ENCODE measurements at regions not wholly inside any gene's neighbourhood (a gene's known extent, or its start where the extent isn't known, plus 50 kb on each side); places are given as distances from the start of the nearest gene placed in this dataset.
A peak's percentile ranks its signal among the peaks of the same experiment; 100 is the strongest.
"Not testable (repeated sequence)": the region's sequence is repeated elsewhere in the genome, so short reads cannot be mapped to it uniquely, and the experiment has no call there.

DNA sequence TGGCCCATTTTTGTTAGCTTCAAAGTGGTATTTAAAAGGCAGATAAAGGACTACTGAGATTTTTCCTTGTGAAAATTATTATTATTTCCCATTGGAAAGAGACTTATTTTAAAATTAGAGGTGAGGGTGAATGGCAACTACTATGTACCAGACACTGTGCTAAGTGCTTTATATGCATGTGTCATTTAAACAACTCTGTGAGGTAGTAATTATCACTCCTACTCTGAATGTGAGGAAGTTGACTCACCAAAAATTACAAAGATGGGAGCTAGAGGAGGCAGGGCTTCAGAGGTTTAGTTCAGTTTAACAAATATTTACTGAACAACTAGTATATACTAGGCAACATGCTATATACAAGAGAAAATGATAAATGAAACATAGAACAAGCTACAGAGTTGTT lies 78.2 kb downstream of the MSL3 start:
- no peak for DNase-seq

DNA sequence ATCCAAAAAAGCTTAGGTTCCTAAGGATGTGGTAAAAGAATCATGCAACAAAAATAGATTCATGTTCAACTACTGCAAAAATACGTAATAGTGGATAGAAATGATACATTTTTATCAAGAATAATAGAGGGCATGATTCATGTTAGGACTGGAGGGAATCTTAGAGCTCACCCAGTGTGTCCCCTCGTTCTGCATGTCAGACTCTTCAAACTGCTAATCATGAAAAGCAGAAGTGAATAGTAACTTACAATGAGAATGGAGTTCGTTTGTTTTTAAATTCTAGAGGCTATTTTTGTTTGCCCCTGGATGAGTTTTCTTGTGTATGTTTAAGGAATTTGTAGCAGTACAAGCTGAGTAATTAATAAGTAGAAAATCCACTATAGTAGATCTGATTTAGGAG lies 79.4 kb downstream of the MSL3 start:
- DNase-seq: no peak

DNA sequence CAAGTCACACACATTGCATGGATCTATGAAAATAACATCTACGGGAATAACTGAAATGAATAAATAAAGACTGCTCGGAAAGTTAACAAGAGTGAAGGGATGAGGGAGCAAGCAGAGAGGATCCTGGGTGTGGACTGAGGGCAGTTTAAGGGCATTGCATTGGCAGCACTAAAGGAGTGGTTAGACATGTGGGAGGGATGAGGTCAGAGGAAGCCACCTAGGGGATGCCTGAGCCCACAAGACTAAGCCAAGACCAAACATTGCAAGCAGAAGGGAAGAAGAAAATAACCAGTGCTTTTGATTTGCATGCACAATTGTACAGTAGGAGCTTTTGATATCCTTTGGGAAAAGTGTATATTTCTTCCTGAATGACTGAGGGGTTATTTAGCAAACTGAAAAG lies 106.1 kb downstream of the MSL3 start:
- peak; percentile 32 for DNase-seq

DNA sequence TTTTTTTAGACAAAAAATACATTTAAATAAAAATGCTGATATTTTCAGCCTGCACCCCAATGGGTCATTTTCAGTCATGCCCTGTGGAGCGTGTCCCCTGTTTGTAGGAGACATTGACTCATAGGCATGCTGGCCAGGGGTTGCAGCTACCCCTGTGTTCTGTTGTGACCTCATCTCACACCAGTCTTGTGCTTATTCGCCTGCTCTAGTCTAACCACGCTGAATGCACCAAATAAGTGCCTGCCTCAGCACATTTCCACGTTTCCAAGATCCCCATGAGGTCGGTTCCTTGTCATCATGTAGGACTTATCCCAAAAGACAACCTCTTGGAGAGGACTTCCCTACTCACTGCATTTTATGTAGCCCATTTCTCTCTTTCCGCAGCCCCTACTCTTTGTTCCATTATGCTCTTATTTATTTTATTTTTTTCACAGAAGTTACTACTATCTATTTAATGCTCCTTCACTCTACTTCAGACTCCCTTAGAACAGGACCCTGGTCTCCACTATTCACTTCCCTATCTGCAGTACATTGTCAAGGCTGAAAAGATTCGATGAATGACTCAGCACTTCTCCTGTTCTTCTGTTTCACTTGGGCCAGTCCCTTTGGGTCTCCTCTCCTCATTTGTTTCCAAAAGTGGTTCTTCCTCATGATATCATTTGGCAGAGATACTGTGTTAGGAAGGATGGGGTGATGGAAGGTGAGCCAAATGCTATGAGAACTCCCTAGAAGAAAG lies 109.7 kb downstream of the MSL3 start:
- no peak for DNase-seq

DNA sequence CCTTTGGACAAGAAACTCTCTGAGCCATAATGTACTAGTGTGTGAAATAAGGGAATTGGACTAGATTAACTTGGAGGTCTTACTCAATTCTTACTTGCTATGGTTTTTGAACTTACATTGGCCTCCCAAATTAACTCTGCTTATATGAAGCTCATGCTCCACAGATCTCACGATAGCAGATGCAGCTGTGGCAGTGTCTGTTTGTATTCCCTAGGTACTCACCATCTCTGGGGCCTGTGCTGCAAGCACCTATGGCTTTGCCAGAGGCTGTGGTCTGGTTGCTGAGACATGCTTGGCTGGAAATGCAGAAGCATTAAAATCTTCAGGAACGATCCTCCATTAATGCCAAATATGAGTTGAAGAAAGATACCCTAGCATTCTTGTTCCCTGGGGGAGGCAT lies 112.8 kb downstream of the MSL3 start:
- no peak for DNase-seq

DNA sequence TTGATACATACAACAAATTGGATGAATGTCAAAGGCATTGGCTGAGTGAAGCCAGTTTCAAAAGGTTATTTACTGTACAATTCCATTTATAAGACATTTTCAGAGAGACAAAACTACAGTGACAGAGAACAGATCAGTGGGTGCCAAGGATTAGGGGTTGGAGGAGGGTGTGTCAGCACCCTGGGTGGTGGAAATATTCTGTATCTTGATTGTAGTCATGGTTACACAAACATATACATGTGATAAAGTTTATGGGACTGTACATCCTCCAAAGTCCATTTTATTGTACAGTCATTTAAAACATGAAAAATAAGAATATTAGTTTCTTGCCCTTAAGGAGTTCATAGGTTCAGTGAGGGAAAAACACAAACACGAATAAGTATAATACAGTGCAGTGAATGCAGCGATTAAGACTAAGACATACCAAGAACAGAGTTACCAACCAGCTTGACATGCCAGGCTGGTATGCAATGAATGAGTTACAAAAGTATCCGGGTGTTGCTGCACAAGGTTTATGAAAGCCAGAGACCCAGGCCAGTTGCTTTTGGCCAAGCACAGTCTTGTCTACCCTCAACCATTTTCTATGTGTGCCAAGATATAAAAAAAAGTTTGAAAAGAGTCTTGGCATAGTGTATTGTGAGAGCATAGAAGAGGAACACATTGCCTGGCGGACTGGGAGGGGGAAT lies 123.6 kb downstream of the MSL3 start:
- no peak for DNase-seq

DNA sequence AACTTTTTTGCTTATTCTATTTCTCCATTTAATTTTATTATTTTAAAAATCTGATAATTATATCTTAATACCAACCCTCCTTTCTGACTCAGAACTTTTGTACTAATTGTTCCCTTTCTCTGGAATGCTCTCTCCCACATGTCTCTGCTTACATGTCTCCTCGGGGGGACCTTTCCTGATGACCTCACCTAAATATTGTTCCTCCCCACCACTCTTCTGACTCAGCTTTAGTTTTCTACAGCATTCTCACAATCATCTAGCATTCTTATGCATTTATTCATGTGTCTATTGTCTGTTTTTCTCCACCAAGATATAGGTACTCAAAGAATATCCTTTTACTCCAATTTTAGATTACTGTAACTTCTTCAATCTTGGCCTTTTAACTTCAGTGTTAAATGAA lies 128.7 kb downstream of the MSL3 start:
- no peak for DNase-seq

DNA sequence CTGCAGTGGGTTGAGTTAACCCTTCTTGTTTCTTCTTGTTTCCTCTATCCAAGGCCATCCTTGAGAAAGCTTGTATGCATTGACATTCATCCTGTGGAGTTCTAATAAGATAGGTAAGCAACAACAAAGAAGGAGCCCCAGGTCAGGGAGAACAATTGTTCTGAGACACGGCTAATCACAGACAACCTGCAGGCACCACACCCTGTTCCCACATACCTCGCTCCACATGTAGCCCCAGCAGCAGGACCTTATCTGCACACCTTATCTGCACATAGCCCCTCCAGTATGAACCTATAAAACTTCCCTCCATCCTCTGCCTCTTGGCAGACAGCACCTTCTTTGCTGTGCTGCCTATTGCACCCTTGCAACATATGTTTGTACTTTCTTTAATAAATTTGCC lies 129.1 kb downstream of the MSL3 start:
- no peak for DNase-seq

DNA sequence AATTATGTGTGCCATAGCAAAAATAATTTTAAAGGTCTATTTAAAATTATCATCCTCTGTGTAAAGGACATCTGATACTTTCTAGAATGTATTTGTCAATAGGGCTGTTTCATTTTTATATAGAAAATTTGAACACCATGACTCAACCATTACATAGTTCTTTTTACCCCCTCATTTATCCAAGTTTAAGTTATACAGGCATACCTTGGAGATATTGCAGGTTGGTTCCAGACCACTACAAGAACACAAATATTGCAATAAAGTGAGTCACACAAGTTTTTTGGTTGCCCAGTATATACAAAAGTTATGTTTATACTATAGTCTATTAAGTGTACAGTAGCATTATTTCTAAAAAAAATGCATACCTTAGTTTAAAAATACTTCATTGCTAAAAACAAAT lies 130.4 kb downstream of the MSL3 start:
- no peak for DNase-seq

DNA sequence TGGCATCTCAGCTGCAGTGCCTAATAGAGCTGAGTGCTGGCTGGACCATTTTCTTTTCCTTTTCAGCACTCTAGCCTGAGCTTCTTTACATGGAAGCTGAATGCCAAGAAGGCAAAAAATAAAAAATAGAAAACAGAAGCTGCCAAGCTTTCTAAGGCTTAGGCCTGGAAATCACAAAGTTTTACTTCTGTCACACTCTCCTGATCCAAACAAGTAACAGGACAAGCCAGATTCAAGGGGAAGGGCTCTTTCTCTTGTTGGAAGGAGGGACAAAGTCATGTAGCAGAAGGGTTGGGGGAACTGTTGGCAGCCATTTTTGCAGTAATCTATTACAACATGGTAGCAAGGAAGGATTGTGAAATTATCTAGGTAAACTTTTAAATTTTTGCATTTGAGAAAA lies 131.8 kb downstream of the MSL3 start:
- no peak for DNase-seq

DNA sequence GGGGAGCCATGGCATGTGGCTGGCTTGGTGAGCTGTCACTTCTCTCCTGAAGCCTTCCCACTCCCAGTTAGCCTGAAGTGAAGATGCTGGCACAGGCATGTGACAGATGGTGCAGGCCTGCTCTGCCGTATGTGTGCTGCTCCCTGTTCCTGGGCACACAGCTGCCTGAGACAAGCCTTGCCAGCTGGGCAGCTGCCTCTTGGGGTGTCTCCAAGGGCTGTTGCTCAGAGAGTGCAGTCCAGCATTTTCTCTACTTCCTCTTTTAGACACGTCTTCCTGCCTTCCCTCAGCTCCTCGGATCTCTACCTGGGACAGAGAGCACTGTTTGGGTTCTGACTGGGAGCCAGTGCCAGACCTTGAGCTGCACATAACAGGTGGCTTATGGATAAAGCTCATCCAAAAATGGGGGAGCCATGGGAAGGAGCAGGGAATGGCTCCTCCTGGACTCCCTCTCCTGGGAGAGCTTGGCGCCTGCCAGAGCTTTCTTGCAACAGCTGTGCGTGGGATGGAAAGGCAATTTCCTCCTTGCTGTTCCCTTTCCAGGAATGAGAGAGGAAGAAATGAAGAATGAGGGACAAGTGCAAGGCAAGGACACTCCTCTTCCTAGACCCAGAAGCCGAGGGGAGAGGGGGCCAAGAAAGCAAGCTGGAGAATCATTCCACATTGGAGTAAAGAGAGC lies 132.9 kb downstream of the MSL3 start:
- DNase-seq: peak; percentile 67

DNA sequence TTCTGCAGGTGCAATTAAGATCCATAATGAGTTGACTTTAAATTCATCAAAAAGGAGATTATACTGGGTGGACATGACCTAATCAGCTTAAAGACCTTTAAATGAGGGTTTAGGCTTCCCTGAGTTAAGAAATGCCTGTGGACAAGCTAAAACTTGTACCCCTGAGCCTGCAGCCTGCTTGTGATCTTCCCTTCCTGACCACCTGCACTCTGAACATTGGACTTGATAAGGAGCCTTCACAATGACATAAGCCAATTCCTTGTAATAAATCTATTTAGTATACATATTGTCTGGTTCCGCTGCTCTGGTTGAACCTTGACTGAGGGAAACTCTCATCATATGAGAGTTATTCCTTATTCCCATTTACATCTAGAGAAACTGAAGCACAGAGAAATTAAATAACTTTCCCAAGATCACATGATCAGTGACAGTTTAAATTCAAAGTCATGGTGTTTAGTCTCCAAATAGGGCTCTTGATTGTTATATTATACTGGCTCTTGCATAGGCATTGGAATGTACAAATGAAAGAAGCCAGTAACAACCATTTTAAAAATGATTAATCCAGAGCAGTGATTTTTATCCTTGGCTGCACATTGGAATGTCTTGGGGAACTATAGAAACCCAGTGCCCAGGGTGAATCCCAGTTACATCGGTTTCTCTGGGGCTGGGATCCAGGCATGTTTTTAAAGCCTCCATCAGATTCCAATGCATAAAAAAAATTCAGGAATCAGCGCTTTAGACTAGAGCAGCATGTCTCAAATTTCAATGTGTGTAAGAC lies 136.1 kb downstream of the MSL3 start:
- no peak for DNase-seq

DNA sequence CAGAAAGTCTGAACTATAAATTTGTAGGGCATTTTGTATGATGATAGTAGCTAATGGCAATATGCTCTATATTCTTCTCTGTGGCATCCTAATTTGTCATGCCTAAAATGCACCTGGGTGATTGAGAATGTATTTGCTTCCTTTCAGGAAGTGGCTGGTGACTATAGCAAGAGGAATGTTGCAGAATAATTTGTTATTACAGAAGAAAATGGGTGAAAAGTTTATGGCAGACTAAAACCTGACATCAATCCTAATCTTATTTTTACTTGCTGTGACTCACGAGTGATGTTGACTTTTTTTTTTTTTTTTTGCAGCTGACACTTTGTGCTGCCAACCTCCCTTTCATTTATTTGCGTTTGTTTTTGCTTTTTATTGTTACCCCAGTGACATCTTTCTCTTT lies 141.1 kb downstream of the MSL3 start:
- DNase-seq: no peak

DNA sequence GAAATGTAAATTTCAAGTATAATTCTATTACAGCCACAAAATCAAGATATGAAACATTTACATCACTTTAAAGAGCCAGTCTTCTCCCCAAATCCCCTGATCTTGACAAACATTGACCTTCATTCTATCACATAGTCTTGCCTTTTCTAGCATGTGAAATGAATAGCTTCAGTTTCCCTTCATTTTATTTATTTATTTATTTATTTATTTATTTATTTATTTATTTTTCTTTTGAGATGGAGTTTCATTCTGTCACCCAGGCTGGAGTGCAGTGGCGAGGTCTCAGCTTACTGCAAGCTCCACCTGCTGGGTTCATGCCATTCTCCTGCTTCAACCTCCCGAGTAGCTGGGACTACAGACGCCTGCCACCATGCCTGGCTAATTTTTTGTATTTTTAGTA lies 147.9 kb downstream of the MSL3 start:
- not testable (repeated sequence) for DNase-seq

DNA sequence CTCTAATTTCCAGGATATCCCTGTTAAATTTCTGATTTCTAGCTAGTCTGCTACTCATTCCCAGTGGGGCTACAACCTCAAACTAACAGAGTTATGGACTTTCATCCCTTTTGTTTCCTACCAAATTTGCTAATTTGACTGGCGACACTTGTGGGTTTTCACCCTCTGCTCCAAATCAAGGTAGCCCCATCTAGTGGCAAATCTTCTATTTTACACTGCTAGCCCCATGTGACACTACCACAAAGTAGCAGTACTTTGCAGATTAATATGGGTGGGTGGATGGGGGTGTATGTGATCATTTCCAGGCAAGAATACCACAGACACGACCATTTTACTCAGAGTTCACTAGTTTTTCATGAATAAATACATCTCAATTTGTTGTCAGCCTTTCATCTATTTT lies 150.3 kb downstream of the MSL3 start:
- DNase-seq: no peak

DNA sequence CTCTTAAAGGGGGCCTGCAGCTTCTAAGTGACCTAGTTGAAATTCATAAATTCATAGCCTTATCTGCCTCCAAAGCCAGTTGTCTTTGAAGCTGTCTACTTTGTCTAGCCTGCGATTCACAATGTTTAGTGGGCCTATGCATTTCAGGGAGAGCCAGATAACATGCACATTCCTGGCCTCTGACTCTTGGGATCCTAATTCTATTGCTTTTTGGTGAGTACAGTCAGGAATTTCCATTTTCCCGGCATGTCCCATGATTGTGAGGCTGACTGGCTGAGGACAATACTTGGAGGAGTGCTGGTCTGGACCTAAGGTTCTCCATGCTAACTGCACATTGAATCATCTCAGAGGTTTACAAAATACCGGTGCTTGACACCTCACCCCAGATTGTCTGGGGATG lies 155.0 kb downstream of the MSL3 start:
- no peak for DNase-seq

DNA sequence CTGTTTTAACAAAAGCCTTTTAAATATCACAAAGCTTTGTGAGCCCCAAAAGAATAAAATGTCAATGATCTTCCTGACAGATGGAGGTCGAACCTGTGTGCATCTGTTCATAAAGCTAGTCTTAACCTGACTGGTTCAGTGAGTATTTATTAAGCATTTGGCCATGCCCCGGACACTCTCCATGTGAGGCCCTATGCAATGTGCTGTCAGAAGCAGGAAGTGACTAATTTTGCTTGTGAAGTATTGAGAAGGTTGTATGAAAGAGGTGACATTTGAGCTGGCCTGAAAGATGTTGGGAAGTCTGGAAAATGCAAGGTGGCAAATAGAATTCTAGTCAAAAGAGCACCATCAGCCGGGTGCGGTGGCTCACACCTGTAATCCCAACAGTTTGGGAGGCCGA lies 171.4 kb downstream of the MSL3 start:
- no peak for DNase-seq

DNA sequence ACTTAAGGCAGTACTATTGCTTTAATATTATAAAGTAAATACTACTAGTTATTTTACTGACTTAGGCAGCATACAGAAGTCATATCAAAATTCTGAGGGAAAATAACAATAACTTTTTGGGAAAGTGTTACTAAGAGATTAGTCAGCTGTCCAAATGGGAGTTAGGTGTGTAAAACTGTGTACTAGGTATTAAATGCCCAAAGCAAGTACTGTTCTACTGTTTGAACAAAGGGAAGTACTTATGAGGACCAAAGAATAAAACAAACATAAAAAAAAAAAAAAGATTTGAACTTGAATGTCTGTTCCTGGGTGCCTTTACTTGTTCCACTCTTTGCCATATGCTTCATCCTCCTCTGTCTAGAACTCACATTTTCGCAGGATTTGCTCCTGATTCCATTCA lies 174.4 kb downstream of the MSL3 start:
- no peak for DNase-seq

DNA sequence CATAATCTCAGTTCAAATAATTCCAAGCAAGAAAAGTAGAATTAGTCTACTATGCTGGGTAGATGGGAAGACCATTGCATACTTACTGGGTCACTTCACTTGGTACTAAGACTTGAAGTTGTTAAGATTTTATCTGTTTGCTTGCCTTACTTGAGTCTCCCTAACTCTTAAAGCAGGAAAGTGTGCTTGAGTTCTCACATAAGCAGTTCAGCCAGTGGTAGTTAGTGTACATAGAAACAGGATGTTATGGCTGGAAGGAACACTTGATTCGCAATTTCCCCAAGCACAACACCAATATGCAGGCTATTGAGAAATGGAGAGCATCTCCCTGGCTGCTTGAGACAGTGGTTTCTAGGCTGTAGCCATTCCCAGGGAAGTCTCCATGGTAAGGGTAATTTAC lies 176.1 kb downstream of the MSL3 start:
- no peak for DNase-seq

DNA sequence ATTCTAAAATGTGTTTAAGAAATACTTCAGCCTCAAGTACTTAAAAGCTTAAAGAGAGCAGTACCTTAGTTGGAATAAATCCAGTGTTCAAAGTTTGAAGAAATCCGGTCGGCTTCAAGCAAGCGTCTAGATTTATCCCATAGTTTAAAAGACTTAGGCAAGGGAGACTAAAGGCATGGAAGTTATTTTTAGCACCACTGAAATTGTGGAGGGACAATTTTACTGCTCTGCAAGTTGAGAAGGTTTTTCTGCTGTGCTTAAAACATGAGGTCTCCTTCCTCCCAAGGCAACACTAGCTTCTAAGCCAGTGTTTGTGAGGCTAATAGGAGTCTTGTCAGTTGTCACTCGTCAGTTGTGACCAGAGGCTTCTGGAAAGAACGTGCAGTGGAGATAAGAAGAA lies 183.5 kb downstream of the MSL3 start:
- no peak for DNase-seq

DNA sequence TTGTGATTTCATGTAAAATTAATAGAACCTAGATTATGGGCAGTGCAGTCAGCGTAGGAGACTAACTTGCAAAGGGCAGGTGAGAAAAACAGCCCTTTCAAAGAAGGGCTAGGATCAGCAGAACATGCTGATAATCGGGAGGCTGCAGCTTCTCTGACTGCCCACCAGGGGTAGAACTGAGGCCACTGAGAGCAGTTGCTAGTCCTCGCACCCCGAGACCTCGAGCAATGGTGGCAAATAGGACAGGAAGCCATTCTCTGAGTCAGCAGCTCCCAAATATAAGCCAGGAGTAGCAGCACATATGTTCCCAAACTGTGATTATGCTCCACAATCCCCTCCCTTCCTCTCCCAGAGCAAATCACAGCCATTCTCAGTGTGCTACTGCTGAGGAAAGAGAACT lies 186.5 kb downstream of the MSL3 start:
- DNase-seq: no peak

DNA sequence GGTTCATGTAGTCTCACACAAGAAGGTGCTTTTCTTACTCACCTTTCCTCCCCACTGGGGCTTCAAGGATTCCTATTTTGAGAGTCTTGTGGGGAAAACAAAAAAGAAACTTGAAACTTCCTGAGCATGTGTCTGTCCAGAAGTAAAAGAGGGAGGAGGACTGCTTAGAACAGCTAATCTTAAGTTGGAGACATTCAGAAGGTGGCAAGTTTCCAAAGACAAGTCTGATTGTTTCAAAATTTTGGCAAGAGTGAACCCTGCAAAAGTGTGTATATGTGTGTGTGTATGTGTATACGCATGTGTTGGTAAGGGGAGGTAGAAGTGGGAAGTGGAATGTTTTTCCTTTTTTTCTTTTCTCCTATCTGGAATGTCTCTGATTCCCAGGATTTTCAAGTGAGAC lies 189.0 kb upstream of the FRMPD4 start:
- DNase-seq: no peak

DNA sequence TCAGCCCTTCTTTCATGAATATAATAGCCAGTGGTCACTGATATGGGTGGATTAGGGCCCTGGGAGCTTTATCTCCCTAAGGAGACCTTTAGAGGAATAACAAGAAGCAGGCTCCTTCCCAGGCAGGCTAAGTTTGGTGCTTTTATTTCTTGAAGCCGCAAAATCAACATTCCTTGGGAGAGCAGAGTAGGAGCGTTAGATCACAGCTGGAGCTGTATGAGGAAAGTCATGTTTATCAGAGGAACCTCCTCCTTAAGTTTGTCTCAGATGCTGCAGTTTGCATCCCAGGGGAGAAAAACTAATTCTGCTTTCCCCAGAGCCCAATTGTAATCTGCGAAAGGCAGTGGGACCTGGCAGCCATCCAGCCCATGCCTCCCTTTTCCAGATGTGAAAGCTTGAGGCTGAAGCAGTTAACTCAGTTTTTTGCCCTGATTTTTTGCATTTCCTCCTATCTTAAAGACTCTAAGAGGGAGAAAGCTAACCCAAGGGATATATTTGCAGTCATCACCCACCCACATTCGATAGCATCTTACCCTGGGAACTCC lies 186.0 kb upstream of the FRMPD4 start:
- no peak for DNase-seq
